ENCODE measurements at regions not wholly inside any gene's neighbourhood (a gene's known extent, or its start where the extent isn't known, plus 50 kb on each side); places are given as distances from the start of the nearest gene placed in this dataset.

GRCh38 chr18:67728364-67728763, 211.8 kb upstream of the DSEL start:
- Histone ChIP-seq H3K9ac (ENCODE audit: low read length) (no peak overlapping the region), H3K79me2 (ENCODE audit: low read length) (no peaks in the 10 kb centered on the region), H3K27ac (ENCODE audit: low read length) (no peak overlapping the region), H3K4me1 (ENCODE audit: low read length) (no peaks in the 10 kb centered on the region), H3K9me3 (ENCODE audit: insufficient read depth, low read length) (no peaks in the 10 kb centered on the region), H4K20me1 (ENCODE audit: insufficient read depth, low read length) (no peaks in the 10 kb centered on the region), H3K36me3 (replicated peaks; ENCODE audit: low read depth, low read length) (no peaks in the 10 kb centered on the region), H3K4me3 (ENCODE audit: low read length) (no peak overlapping the region), H2AFZ (ENCODE audit: low read depth, low read length) (no peak overlapping the region), H3K27me3 (ENCODE audit: low read depth, low read length) (no peaks in the 10 kb centered on the region), H3K4me2 (ENCODE audit: low read length) (no peak overlapping the region)
- no peak for TF ChIP-seq CTCF (IDR thresholded peaks at IDR 0.05; ENCODE audit: low read depth, low read length)
- TF ChIP-seq EZH2phosphoT487 (IDR thresholded peaks at IDR 0.05; ENCODE audit: low read depth), result no peak

GRCh38 chr18:67726882-67727281, 210.4 kb upstream of the DSEL start:
- TF ChIP-seq CTCF (IDR thresholded peaks at IDR 0.05; ENCODE audit: low read depth, low read length), result no peak
- TF ChIP-seq EZH2phosphoT487 (IDR thresholded peaks at IDR 0.05; ENCODE audit: low read depth), result no peak
- H3K4me1 ChIP-seq (ENCODE audit: low read length), result no peaks in the 10 kb centered on the region
- no peaks in the 10 kb centered on the region for H3K79me2 ChIP-seq (ENCODE audit: low read length)
- no peak overlapping the region for H3K9ac ChIP-seq (ENCODE audit: low read length)
- no peaks in the 10 kb centered on the region for H3K9me3 ChIP-seq (ENCODE audit: insufficient read depth, low read length)
- H3K4me3 ChIP-seq (ENCODE audit: low read length), result no peak overlapping the region
- no peaks in the 10 kb centered on the region for H3K27me3 ChIP-seq (ENCODE audit: low read depth, low read length)
- H3K4me2 ChIP-seq (ENCODE audit: low read length), result no peak overlapping the region
- H4K20me1 ChIP-seq (ENCODE audit: insufficient read depth, low read length), result no peaks in the 10 kb centered on the region
- H3K27ac ChIP-seq (ENCODE audit: low read length), result no peak overlapping the region
- no peak overlapping the region for H2AFZ ChIP-seq (ENCODE audit: low read depth, low read length)
- H3K36me3 ChIP-seq (replicated peaks; ENCODE audit: low read depth, low read length), result no peaks in the 10 kb centered on the region

GRCh38 chr18:67717800-67718199, 201.3 kb upstream of the DSEL start:
- no peaks in the 10 kb centered on the region for H3K4me1 ChIP-seq (ENCODE audit: low read length)
- no peak overlapping the region for H3K9ac ChIP-seq (ENCODE audit: low read length)
- H3K36me3 ChIP-seq (replicated peaks; ENCODE audit: low read depth, low read length), result no peaks in the 10 kb centered on the region
- H3K4me3 ChIP-seq (ENCODE audit: low read length), result no peak overlapping the region
- no peak overlapping the region for H2AFZ ChIP-seq (ENCODE audit: low read depth, low read length)
- H3K27me3 ChIP-seq (ENCODE audit: low read depth, low read length), result no peaks in the 10 kb centered on the region
- no peak overlapping the region for H3K4me2 ChIP-seq (ENCODE audit: low read length)
- no peak for TF ChIP-seq EZH2phosphoT487 (IDR thresholded peaks at IDR 0.05; ENCODE audit: low read depth)
- TF ChIP-seq CTCF (IDR thresholded peaks at IDR 0.05; ENCODE audit: low read depth, low read length), result no peak
- H4K20me1 ChIP-seq (ENCODE audit: insufficient read depth, low read length), result no peaks in the 10 kb centered on the region
- H3K27ac ChIP-seq (ENCODE audit: low read length), result no peak overlapping the region
- no peaks in the 10 kb centered on the region for H3K9me3 ChIP-seq (ENCODE audit: insufficient read depth, low read length)
- H3K79me2 ChIP-seq (ENCODE audit: low read length), result no peaks in the 10 kb centered on the region

- Histone ChIP-seq H3K4me1 (ENCODE audit: low read length) (no peaks in the 10 kb centered on the region), H3K27me3 (ENCODE audit: low read depth, low read length) (no peaks in the 10 kb centered on the region), H2AFZ (ENCODE audit: low read depth, low read length) (no peak overlapping the region), H3K79me2 (ENCODE audit: low read length) (no peaks in the 10 kb centered on the region), H3K9me3 (ENCODE audit: insufficient read depth, low read length) (no peaks in the 10 kb centered on the region), H3K36me3 (replicated peaks; ENCODE audit: low read depth, low read length) (no peaks in the 10 kb centered on the region), H4K20me1 (ENCODE audit: insufficient read depth, low read length) (no peaks in the 10 kb centered on the region), H3K9ac (ENCODE audit: low read length) (no peak overlapping the region), H3K27ac (ENCODE audit: low read length) (no peak overlapping the region), H3K4me2 (ENCODE audit: low read length) (no peak overlapping the region), H3K4me3 (ENCODE audit: low read length) (no peak overlapping the region)
- TF ChIP-seq EZH2phosphoT487 (IDR thresholded peaks at IDR 0.05; ENCODE audit: low read depth) (no peak), CTCF (IDR thresholded peaks at IDR 0.05; ENCODE audit: low read depth, low read length) (no peak)
Measured at GRCh38 chr18:67715567-67715966, 199.0 kb upstream of the DSEL start.

Measured in OCI-LY3 (cell line).